GM12892 (cell line): ENCODE measurements at regions not wholly inside any gene's neighbourhood (a gene's known extent, or its start where the extent isn't known, plus 50 kb on each side); places are given as distances from the start of the nearest gene placed in this dataset.

Source experiments
- POLR2A ChIP-seq: IDR thresholded peaks from 2 replicates; pipeline ENCODE4 v1.6.1; 2011; ENCODE audit warnings: low read depth, low read length, control low read depth
- POLR2AphosphoS5 ChIP-seq: IDR thresholded peaks from 2 replicates; pipeline ENCODE4 v1.6.1; 2011; ENCODE audit warnings: low read depth, low read length, control low read depth
- TAF1 ChIP-seq: IDR thresholded peaks from 2 replicates; pipeline ENCODE4 v1.6.1; 2011; ENCODE audit warnings: low read depth, mild to moderate bottlenecking, control low read depth, low read length, borderline replicate concordance

DNA sequence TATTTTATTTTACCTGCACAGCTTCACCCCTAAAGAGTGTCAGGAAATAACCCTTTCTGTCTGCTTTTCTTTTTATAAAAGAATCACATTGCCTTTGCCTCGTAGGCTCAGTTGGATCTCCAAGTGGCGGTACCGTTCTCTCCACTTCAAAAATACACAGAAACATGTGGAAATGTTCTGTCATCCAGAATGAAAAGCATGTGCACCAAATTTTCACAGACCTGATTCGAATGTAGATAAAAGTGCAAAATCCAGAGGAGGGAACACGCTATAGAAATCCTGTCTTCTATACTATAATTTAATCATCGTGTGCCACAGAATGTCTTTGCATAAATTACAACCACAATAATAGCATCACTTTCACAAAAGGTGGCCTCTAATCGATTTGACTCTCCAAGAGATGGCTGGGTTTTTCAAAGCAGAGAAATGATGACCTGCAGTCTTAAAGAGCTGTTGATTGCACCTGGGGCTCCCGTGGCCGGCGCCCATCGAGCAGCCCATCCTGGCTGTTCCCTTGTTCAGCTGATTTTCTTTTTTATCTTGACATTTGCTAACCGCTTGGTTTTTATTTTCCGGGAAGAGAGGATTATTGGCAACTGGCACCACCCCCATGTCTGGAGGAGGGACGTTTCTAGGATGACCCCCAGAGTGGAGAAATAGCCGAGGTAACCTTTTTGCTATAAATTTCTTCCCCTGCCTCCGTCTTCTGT, 290.2 kb downstream of the SOX11 start:
- TF ChIP-seq POLR2AphosphoS5 (no peak), POLR2A (no peak), TAF1 (no peak)
